Endothelial cell of umbilical vein (primary cell): ENCODE measurements at regions not wholly inside any gene's neighbourhood (a gene's known extent, or its start where the extent isn't known, plus 50 kb on each side); places are given as distances from the start of the nearest gene placed in this dataset.

Source experiments
- BruUV-seq: library from RNA; stranded (reverse); fragments of 400-500 nt; replicated peaks from 2 replicates; lab custom pipeline; 2021; lab: Mats Ljungman, UMichigan
- CTCF ChIA-PET: fragments of 300-600, 350-600 bp; sonication (Branson Sonifier 250); formaldehyde crosslinking; loops from one replicate; lab custom pipeline; 2021; ENCODE audit warnings: antibody characterized with exemption, inconsistent platforms; lab: Charles Lee
- POLR2A ChIA-PET: fragments of 300-600, 350-600 bp; sonication (Branson Sonifier 250); formaldehyde crosslinking; loops from one replicate; lab custom pipeline; 2021; ENCODE audit warnings: antibody characterized with exemption, inconsistent platforms; lab: Charles Lee
- DNase-seq: peaks from one replicate; pipeline ENCODE4 v3.0.0-alpha.2; 2011; ENCODE audit warnings: low read depth, low spot score
- FAIRE-seq: peaks from 2 replicates; lab custom pipeline; 2011; peaks lifted over from hg19 to GRCh38; lab: Jason Lieb, UNC
- H2AFZ ChIP-seq: 2 replicates; pipeline ENCODE4 v1.6.0; 2012; ENCODE audit warnings: low read depth, low read length, control low read depth, inconsistent platforms
- H3K27ac ChIP-seq: 2 replicates; pipeline ENCODE4 v1.5.1; 2011; ENCODE audit warnings: low read depth, mild to moderate bottlenecking, control low read depth, low read length, moderate library complexity; ENCODE audit not compliant: insufficient read depth
- H3K27me3 ChIP-seq, 2 experiments: 2 replicates each; pipeline versions ENCODE4 v1.6.0 to v1.6.1; 2011; ENCODE audit warnings: low read length in 2 of 2, mixed read lengths in 1 of 2; ENCODE audit not compliant: control insufficient read depth in 2 of 2, insufficient read depth in 2 of 2
- H3K36me3 ChIP-seq, 2 experiments: 2 replicates in 1 of 2; 3 replicates in 1 of 2; pipeline ENCODE4 v1.5.1; 2011; ENCODE audit warnings: low read length in 2 of 2, mild to moderate bottlenecking in 1 of 2, moderate library complexity in 1 of 2; ENCODE audit not compliant: control insufficient read depth in 2 of 2, insufficient read depth in 2 of 2; ENCODE audit errors: extremely low read depth in 1 of 2
- H3K4me1 ChIP-seq: 3 replicates; pipeline ENCODE4 v1.5.1; 2011; ENCODE audit warnings: mild to moderate bottlenecking, low read length; ENCODE audit not compliant: control insufficient read depth, insufficient read depth; ENCODE audit errors: extremely low read depth
- H3K4me2 ChIP-seq: 2 replicates; pipeline ENCODE4 v1.6.1; 2011; ENCODE audit warnings: low read length, control low read depth, mixed read lengths; ENCODE audit not compliant: insufficient read depth
- H3K4me3 ChIP-seq, 3 experiments: fragments of 200-600 bp in 1 of 3; sonication (generic), shearing (Covaris generic) in 1 of 3; replicated peaks in 1 of 3; 2 replicates each; pipeline ENCODE4 v1.5.1; 2011 to 2016; ENCODE audit warnings: control low read depth in 3 of 3, low read length in 3 of 3, mild to moderate bottlenecking in 2 of 3, inconsistent platforms in 1 of 3, low read depth in 1 of 3, moderate library complexity in 1 of 3; ENCODE audit not compliant: insufficient read depth in 1 of 3
- H3K79me2 ChIP-seq: 2 replicates; pipeline ENCODE4 v1.6.0; 2012; ENCODE audit warnings: low read length, inconsistent platforms; ENCODE audit not compliant: control insufficient read depth, insufficient read depth
- H3K9ac ChIP-seq: replicated peaks from 2 replicates; pipeline ENCODE3; 2011; ENCODE audit warnings: low read length, control low read depth; ENCODE audit not compliant: insufficient read depth; ENCODE audit errors: extremely low read depth
- H3K9me1 ChIP-seq: replicated peaks from 3 replicates; pipeline ENCODE4 v1.6.0; 2011; ENCODE audit warnings: mild to moderate bottlenecking, low read length; ENCODE audit not compliant: control insufficient read depth, insufficient read depth; ENCODE audit errors: extremely low read depth
- H3K9me3 ChIP-seq: replicated peaks from 2 replicates; pipeline ENCODE4 v1.5.1; 2012; ENCODE audit warnings: low read length, inconsistent platforms; ENCODE audit not compliant: control insufficient read depth, insufficient read depth
- H4K20me1 ChIP-seq: replicated peaks from 2 replicates; pipeline ENCODE3; 2011; ENCODE audit warnings: mild to moderate bottlenecking, low read length; ENCODE audit not compliant: control insufficient read depth, insufficient read depth; ENCODE audit errors: extremely low read depth
- CTCF ChIP-seq, 2 donors: IDR thresholded peaks; 1 replicate in 1 of 2; 2 replicates in 1 of 2; pipeline ENCODE4 v1.5.1; 2011; ENCODE audit warnings: low read length in 2 of 2, mild to moderate bottlenecking in 2 of 2, moderate library complexity in 2 of 2, control low read depth in 1 of 2, inconsistent platforms in 1 of 2, low read depth in 1 of 2; ENCODE audit not compliant: insufficient read depth in 1 of 2; ENCODE audit errors: extremely low read depth in 1 of 2
- EZH2 ChIP-seq: IDR thresholded peaks from 2 replicates; pipeline ENCODE4 v1.6.1; 2012; ENCODE audit warnings: borderline replicate concordance, low read depth, mild to moderate bottlenecking, moderate library complexity, low read length, inconsistent platforms; ENCODE audit not compliant: severe bottlenecking
- FOS ChIP-seq: IDR thresholded peaks from 2 replicates; pipeline ENCODE4 v1.6.1; 2011; ENCODE audit warnings: mild to moderate bottlenecking, low read length, moderate library complexity, borderline replicate concordance; ENCODE audit not compliant: insufficient read depth
- GATA2 ChIP-seq: IDR thresholded peaks from 2 replicates; pipeline ENCODE4 v1.7.0; 2011; ENCODE audit warnings: low read depth, mild to moderate bottlenecking, moderate library complexity, mixed read lengths, low read length; ENCODE audit not compliant: insufficient read length, insufficient read depth
- JUN ChIP-seq: IDR thresholded peaks from 2 replicates; pipeline ENCODE4 v1.6.1; 2011; ENCODE audit warnings: borderline replicate concordance, low read depth; ENCODE audit not compliant: insufficient read length, insufficient read depth
- MYC ChIP-seq: IDR thresholded peaks from one replicate; pipeline ENCODE4 v1.6.1; 2011; ENCODE audit warnings: mild to moderate bottlenecking, low read depth, low read length
- POLR2A ChIP-seq: IDR thresholded peaks from 2 replicates; pipeline ENCODE4 v1.6.1; 2012; ENCODE audit warnings: low read depth, mild to moderate bottlenecking, control low read depth, low read length
- POLR2AphosphoS5 ChIP-seq: IDR thresholded peaks from 2 replicates; pipeline ENCODE4 v1.6.1; 2012; ENCODE audit warnings: low read depth, mild to moderate bottlenecking, control low read depth, low read length, moderate library complexity; ENCODE audit not compliant: insufficient read depth
- dilution Hi-C: fragments of 300-500 bp; cut with MboI; formaldehyde crosslinking; loops from one replicate; pipeline ENCODE4 v1.15.0; 2019; ENCODE audit warnings: low sequenced_read_pairs; ENCODE audit not compliant: extremely low pct_ligation_motif_present
- intact Hi-C: fragments of 100-400 bp; cut with micrococcal nuclease; formaldehyde crosslinking; loops from one replicate; pipeline ENCODE4 v1.10.0; 2022
- TF ChIP-seq, protein P1 (sequence below): IDR thresholded peaks from 2 replicates; pipeline ENCODE4 v1.6.1; 2011; ENCODE audit not compliant: insufficient read depth, insufficient read length

GRCh38 chr22:49656291-49656851 is 171.3 kb downstream of the BRD1 start:
- Histone ChIP-seq H4K20me1 (no peaks in the 10 kb centered on the region), H3K4me3 (peak overlapping the region; percentile 49 to 60 (median 51)), H3K4me1 (peaks cover 30% of the 10 kb centered on the region), H3K27me3 (no peaks in the 10 kb centered on the region), H2AFZ (no peak overlapping the region), H3K9ac (no peak overlapping the region), H3K9me1 (no peaks in the 10 kb centered on the region), H3K36me3 (no peaks in the 10 kb centered on the region), H3K27ac (peak overlapping the region; percentile 72), H3K4me2 (peak overlapping the region; percentile 56), H3K79me2 (peaks cover 42% of the 10 kb centered on the region), H3K9me3 (no peaks in the 10 kb centered on the region)
- POLR2A ChIA-PET = interaction anchor here (1.6 to 1.8 kb wide), 2 partner anchors 10 to 14 kb away, joined by 3 to 7 read pairs; no protein-coding TSS in a partner anchor
- FAIRE-seq (no peak), DNase-seq (no peak)
- TF ChIP-seq FOS (no peak), GATA2 (no peak), EZH2 (no peak), POLR2A (no peak), JUN (no peak), POLR2AphosphoS5 (no peak), MYC (no peak), CTCF (IDR thresholded peaks at IDR 0.05; ENCODE audit: extremely low read depth in 1 of 2, insufficient read depth in 1 of 2, low read depth in 1 of 2, low read length in 2 of 2) (no peak)
- TF ChIP-seq, protein P1, sequence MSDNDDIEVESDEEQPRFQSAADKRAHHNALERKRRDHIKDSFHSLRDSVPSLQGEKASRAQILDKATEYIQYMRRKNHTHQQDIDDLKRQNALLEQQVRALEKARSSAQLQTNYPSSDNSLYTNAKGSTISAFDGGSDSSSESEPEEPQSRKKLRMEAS = no peak
- BruUV-seq = no TSS peak
- CTCF ChIA-PET = interaction anchor here (1.0 to 5.0 kb wide), 4 partner anchors 10 to 68 kb away, joined by 8 to 28 read pairs (median 9); no protein-coding TSS in a partner anchor
- intact Hi-C loops (no loop called here), dilution Hi-C loops (no loop called here)
